Endothelial cell of umbilical vein (primary cell): ENCODE measurements at regions not wholly inside any gene's neighbourhood (a gene's known extent, or its start where the extent isn't known, plus 50 kb on each side); places are given as distances from the start of the nearest gene placed in this dataset.

Experiments used
- CTCF ChIP-seq, 2 donors: IDR thresholded peaks; 1 replicate in 1 of 2; 2 replicates in 1 of 2; pipeline ENCODE4 v1.5.1; 2011; ENCODE audit warnings: low read length in 2 of 2, mild to moderate bottlenecking in 2 of 2, moderate library complexity in 2 of 2, control low read depth in 1 of 2, inconsistent platforms in 1 of 2, low read depth in 1 of 2; ENCODE audit not compliant: insufficient read depth in 1 of 2; ENCODE audit errors: extremely low read depth in 1 of 2
- TF ChIP-seq, protein P1 (sequence below): IDR thresholded peaks from 2 replicates; pipeline ENCODE4 v1.6.1; 2011; ENCODE audit not compliant: insufficient read depth, insufficient read length

GRCh38 chr2:182553483-182553882, 126.6 kb upstream of the PDE1A start:
- no peak for TF ChIP-seq CTCF (IDR thresholded peaks at IDR 0.05; ENCODE audit: extremely low read depth in 1 of 2, insufficient read depth in 1 of 2, low read depth in 1 of 2, low read length in 2 of 2)
- TF ChIP-seq, protein P1, sequence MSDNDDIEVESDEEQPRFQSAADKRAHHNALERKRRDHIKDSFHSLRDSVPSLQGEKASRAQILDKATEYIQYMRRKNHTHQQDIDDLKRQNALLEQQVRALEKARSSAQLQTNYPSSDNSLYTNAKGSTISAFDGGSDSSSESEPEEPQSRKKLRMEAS, result no peak
